Lung microvascular endothelial cell (primary cell): ENCODE measurements at regions not wholly inside any gene's neighbourhood (a gene's known extent, or its start where the extent isn't known, plus 50 kb on each side); places are given as distances from the start of the nearest gene placed in this dataset.

Experiments used
- DNase-seq, 2 donors: peaks; one replicate each; pipeline versions ENCODE4 v3.0.0 to v3.0.0-alpha.2; 2010; ENCODE audit warnings: low read depth in 2 of 2

DNA sequence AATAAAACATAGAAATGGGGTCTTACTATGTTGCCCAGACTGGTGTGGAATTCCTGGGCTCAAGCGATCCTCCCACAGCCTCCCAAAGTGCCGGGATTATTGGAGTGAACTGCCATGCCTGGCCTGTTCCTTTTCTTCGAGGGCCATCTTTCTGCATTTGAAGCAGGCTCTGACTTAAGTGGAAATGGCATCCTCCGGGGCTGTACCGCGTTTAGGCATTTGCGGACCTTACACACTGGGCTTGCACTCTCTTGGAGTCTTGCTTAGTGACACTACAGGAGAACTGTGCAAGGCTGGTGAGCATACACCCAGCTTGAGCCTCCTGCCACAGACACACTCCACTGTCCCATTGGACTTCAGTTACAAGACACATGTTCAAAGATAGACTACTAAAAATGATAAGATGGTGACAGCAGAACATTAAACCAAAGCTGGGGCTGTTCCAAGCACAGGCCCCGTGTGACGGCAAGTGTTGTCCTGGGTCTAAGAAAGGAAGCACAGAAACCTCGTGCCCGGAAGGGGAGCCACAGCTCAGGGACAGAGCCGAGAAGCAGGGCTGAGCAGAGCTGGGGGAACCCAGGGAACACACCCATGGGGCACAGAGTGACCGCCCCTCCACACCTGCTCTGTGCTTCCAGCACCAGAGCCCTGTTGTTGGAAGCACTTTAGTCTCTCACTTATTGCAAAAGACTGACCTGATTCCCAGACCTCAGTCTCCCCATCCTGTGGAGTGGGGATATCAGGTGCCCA is 59.0 kb upstream of the SHANK2 start:
- DNase-seq = no peak

DNA sequence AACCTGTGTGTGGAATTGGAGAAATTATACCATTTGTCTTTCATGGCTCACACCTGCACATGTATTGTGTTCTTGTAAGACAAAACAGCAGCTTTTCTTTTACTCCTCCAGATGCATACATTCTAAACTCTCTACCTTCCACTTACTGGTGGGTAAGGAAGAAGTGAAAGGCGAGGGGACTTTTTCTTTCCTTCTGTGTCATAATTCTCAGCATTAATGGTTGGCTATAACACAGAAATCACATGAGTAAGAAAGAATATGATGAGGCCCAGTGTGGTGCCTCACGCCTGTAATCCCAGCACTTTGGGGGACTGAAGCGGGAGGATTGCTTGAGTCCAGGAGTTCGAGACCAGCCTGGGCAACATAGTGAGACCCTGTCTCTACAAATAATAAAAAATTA is 57.8 kb upstream of the SHANK2 start:
- no peak for DNase-seq

DNA sequence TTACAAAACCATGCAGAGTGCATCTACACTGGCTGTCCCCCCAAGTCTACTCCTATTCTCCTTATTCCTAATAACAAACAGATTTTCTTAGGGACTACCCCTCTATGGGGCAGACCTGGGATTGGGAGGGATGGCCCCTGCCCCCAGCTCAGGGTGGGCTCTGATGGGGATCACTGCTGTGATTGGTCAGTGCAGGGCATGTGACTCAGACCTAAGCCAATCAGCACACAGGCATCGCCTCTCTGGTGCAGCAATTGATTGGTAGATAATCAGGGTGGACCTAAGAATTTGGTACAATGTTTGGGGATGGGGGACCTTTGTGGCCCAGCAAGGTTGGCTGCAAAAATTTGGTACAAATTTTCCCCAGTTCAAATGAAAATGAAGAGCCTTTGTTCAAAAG is 57.2 kb upstream of the SHANK2 start:
- DNase-seq = no peak

DNA sequence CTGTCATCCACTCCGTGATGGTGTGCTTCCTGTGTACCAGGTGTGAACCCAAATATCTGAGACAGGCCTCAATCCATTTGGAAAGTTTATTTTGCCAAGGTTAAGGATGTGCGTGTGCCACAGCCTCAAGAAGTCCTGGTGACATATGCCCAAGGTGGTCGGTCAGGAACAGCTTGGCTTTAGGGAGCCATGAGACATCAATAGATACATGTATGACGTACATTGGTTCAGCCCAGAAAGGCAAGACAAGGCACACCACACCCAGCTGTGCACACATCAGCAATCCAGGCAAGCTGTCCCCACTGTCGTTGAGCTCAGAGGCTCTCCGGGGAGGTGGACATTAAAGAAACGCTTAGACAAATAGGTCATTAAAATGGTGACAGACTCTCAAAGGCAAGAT is 56.8 kb upstream of the SHANK2 start:
- DNase-seq = no peak

DNA sequence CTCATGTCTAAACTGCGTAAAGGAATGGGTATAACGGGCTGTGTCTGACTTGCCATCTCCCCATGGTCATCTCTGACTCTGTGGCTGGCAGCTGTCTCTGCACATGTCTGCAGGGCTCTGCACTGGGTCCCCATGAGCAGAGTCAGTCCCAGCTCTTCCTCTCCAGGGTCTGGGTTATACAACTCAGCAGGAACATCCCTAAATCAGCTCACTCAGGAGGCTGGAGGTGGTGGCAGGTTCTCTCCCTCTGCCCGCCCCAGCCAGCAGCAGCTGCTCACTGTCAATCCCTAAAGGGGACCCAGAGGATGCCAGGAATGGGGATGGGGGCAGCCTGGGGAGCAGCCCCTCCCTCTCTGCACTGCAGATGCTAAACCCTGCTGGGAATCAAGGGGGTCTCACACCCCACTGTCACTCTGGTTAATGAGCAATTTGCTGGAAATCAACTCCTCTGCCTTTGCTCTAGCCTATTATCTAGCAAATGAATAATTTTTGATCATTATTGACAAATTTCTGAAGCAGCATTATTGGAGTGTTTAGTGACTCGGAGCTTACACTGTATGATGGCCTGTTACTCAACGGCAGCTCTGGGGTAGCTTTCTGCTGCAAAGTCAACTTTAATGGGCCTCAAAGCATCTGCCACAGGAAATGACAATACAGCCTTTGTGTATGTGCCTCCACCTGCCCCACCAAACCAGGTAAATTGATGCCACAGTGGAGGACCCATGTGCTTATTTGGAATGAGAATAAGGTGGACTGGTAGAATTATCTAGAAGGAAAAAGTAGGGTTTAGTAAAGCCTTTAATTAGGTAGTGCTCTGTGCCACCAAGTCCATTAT is 55.7 kb upstream of the SHANK2 start:
- DNase-seq = no peak

DNA sequence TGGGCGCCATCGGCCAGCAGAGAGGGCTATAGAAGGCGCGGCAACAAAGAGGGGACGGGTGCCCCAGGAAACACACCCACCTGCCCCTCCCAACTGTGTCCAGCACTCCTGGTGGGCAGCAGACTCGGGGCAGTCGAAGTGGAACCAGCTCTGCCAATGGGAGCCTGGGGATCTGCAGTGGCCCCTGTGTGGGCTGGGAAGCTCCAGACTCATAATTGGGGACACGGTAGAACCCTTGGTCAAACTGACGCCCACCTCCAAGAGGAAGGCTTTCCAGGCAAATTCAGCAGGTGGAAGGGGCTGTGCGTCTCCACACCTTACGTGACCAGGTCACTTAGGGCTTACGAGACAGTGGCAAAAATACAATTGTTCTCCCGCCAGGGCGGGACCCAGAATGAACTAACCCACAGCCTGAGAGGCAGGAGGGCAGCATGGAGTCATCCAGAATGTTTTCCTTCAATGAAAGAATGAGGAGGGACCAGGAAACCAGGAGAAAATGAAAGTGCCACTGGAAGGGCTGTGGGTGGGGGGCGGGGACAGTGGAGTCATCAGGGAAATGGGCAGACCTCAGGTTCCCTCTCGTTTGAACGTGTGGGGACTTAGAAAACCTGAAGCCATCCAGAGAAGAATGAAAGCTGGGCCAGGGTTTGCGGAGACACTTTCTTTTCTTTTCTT is 53.2 kb upstream of the SHANK2 start:
- DNase-seq = no peak

DNA sequence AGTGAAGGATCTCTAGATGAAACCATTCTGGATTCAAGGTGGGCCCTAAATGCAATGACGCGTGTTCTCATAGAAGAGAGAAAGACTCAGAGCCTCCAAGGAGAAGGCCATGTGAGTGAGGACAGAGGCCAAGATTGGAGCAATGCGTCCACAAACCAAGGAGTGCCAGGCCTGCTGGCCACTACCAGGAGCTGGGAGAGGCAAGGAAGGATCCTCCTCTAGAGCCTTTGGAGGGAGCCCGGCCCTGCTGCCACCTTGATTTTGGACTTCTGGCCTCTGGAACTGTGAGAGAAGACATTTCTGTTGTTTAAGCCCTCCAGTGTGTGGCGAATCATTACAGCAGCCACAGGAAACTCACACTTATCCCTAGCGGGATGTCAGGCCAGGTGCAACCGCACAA is 52.7 kb upstream of the SHANK2 start:
- no peak for DNase-seq

DNA sequence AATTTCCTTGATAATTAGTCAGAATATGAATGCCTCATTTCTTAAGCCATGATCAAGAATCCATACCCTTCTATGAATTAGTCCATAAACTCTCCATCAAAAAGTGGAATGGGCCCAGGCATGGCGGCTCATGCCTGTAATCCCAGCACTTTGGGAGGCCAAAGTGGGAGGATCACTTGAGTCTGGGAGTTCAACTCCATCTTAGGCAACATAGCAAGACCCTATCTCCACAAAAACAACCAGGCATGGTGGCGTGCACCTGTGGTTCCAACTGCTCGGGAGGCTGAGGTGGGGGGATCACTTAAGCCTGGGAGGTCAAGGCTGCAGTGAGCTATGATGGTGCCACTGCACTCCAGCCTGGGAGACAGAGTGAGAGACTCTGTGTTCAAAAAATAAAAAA is 52.1 kb upstream of the SHANK2 start:
- DNase-seq = no peak

DNA sequence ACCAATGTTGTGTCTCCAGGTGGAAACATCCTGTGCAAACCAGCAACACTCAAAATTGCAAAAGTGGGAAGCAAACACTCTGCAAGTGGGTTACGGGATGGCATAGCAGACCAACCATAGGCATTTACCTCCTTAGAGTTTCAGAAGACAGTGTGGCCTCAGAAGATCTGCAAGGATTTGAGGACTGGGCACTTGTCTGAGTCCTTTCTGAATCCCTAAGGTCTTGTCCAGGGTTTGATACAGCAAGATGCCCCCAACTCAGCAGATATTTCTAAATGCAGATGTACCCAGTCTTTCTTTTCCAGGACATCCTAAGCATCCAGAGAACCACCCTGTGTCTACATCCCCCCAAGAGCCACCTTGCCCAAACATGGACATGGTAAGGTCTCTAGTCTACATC is 51.7 kb upstream of the SHANK2 start:
- no peak for DNase-seq

DNA sequence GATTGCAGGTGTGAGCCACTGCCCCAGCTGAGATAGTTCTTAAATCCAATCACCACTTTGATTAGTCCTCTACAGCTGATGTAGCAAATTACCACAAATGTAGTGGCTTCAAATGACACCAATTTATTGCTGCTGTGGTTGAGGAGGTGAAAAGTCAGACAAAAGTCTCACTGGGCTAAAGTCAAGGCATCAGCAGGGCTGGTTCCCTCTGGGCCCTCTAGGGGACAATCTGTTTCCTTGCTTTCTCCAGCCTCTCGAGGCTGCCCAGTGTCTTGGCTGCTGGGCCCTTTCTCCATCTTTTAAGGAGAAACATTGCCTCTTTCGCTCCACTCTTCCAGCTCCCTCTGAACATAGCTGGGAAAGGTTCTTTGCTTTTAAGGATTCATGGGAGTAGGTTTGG is 50.5 kb upstream of the SHANK2 start:
- no peak for DNase-seq

DNA sequence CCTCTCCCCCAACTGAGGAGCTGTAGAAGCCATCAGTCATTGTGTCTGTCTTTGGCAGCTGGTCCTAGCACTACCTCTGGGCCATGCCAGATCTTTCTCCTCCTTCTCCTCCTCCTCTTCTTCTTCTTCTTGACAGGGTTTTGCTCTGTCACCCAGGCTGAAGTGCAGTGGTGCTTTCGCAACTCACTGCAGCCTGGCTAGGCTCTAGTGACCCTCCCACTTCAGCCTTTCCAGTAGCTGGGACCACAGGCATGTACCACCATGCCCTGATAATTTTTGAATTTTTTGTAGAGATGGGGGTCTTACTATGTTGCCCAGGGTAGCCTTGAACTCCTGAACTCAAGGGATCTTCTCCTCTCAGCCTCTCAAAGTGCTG is 50.1 kb upstream of the SHANK2 start:
- DNase-seq = no peak
